HCT116 (cell line): ENCODE measurements at regions not wholly inside any gene's neighbourhood (a gene's known extent, or its start where the extent isn't known, plus 50 kb on each side); places are given as distances from the start of the nearest gene placed in this dataset.

Experiments used
- ATAC-seq: fragments of 200-7000 bp; cut with Tn5 transposase; 2 replicates; pipeline ENCODE4 v1.9.1; 2020; ENCODE audit warnings: mild to moderate bottlenecking, moderate library complexity
- BruUV-seq: library from RNA; stranded (reverse); fragments of 400-500 nt; replicated peaks from 2 replicates; lab custom pipeline; 2021; lab: Mats Ljungman, UMichigan
- CTCF ChIA-PET: fragments of 300-600 bp; sonication (Branson Sonifier 250); formaldehyde crosslinking; loops from one replicate; lab custom pipeline; 2021; ENCODE audit warnings: antibody characterized with exemption; lab: Charles Lee
- POLR2A ChIA-PET: fragments of 300-600, 350-600 bp; sonication (Branson Sonifier 250); formaldehyde crosslinking; loops from one replicate; lab custom pipeline; 2021; ENCODE audit warnings: antibody characterized with exemption; lab: Charles Lee
- RAD21 ChIA-PET, 2 experiments: fragments of 300-600 bp; sonication (Branson Sonifier 250); formaldehyde crosslinking; loops; one replicate each; lab custom pipeline; 2023; ENCODE audit warnings: low total read pairs in 2 of 2; ENCODE audit not compliant: uncharacterized antibody in 2 of 2, unreplicated experiment in 2 of 2, low non-redundant PET in 1 of 2; lab: Charles Lee
- DNase-seq: peaks from one replicate; pipeline ENCODE4 v3.0.0-alpha.2; 2010; ENCODE audit warnings: low read depth, low spot score
- H2AFZ ChIP-seq: fragments of 200-600 bp; shearing (Covaris generic), sonication (generic); 2 replicates; pipeline ENCODE4 v1.6.1; 2017; ENCODE audit warnings: low read depth, mixed run types, mixed read lengths, antibody characterized with exemption, low read length; ENCODE audit not compliant: poor library complexity, severe bottlenecking
- H3K27ac ChIP-seq: 2 replicates; pipeline ENCODE4 v1.5.1; 2012; ENCODE audit warnings: low read depth, low read length
- H3K27me3 ChIP-seq: fragments of 200-600 bp; sonication (generic); 2 replicates; pipeline ENCODE4 v1.6.1; 2016; ENCODE audit warnings: mixed run types, low read length, mixed read lengths; ENCODE audit not compliant: insufficient read depth
- H3K36me3 ChIP-seq, 2 experiments: fragments of 200-500 bp in 1 of 2; fragments of 200-600 bp in 1 of 2; sonication (Bioruptor generic) in 1 of 2; sonication (generic) in 1 of 2; 2 replicates each; pipeline versions ENCODE4 v1.5.1 to v1.6.1; 2014 to 2016; ENCODE audit warnings: low read length in 2 of 2, inconsistent platforms in 1 of 2, mixed read lengths in 1 of 2, mixed run types in 1 of 2; ENCODE audit not compliant: insufficient read depth in 2 of 2, control insufficient read depth in 1 of 2
- H3K4me1 ChIP-seq, 2 experiments: fragments of 200-600 bp in 1 of 2; sonication (generic) in 1 of 2; 2 replicates each; pipeline versions ENCODE4 v1.5.1 to v1.6.1; 2012 to 2017; ENCODE audit warnings: low read length in 2 of 2, inconsistent platforms in 1 of 2, mild to moderate bottlenecking in 1 of 2, mixed read lengths in 1 of 2, mixed run types in 1 of 2, moderate library complexity in 1 of 2; ENCODE audit not compliant: insufficient read depth in 2 of 2, control insufficient read depth in 1 of 2
- H3K4me2 ChIP-seq: fragments of 200-600 bp; sonication (generic); 2 replicates; pipeline ENCODE4 v1.6.1; 2017; ENCODE audit warnings: mixed run types, low read length, mixed read lengths
- H3K4me3 ChIP-seq, 2 experiments: fragments of 200-600 bp in 1 of 2; sonication (generic) in 1 of 2; replicated peaks in 1 of 2; 2 replicates each; pipeline ENCODE4 v1.5.1; 2011 to 2016; ENCODE audit warnings: low read length in 2 of 2, control low read depth in 1 of 2, low read depth in 1 of 2, mild to moderate bottlenecking in 1 of 2, mixed read lengths in 1 of 2, mixed run types in 1 of 2
- H3K79me2 ChIP-seq: fragments of 200-600 bp; sonication (generic); 2 replicates; pipeline ENCODE4 v1.6.1; 2017; ENCODE audit warnings: mild to moderate bottlenecking, mixed run types, low read length, moderate library complexity, mixed read lengths; ENCODE audit not compliant: insufficient read depth
- H3K9ac ChIP-seq: fragments of 200-600 bp; sonication (generic); 2 replicates; pipeline ENCODE4 v1.6.1; 2016; ENCODE audit warnings: low read length, mixed read lengths
- H3K9me2 ChIP-seq: fragments of 200-600 bp; sonication (generic), shearing (Covaris generic); 2 replicates; pipeline ENCODE4 v1.6.1; 2017; ENCODE audit warnings: mixed run types, mild to moderate bottlenecking, moderate library complexity; ENCODE audit not compliant: insufficient read depth
- H3K9me3 ChIP-seq, 2 experiments: fragments of 200-500 bp in 1 of 2; fragments of 200-600 bp in 1 of 2; sonication (Bioruptor generic) in 1 of 2; sonication (generic) in 1 of 2; 2 replicates each; pipeline ENCODE4 v1.6.1; 2014 to 2017; ENCODE audit warnings: low read length in 2 of 2, mixed read lengths in 2 of 2, inconsistent platforms in 1 of 2, low read depth in 1 of 2, mild to moderate bottlenecking in 1 of 2, mixed run types in 1 of 2, moderate library complexity in 1 of 2; ENCODE audit not compliant: control insufficient read depth in 1 of 2, insufficient read depth in 1 of 2
- H4K20me1 ChIP-seq: fragments of 200-600 bp; sonication (generic), shearing (Covaris generic); 2 replicates; pipeline ENCODE4 v1.6.1; 2017; ENCODE audit warnings: mixed run types, mild to moderate bottlenecking, moderate library complexity; ENCODE audit not compliant: insufficient read depth
- CBX3 ChIP-seq: IDR thresholded peaks from 2 replicates; pipeline ENCODE4 v1.6.1; 2012; ENCODE audit warnings: low read depth
- EGR1 ChIP-seq: IDR thresholded peaks from 2 replicates; pipeline ENCODE4 v1.6.1; 2012; ENCODE audit warnings: low read depth
- ELF1 ChIP-seq: IDR thresholded peaks from 2 replicates; pipeline ENCODE4 v1.6.1; 2012; ENCODE audit warnings: low read depth, borderline replicate concordance
- RAD21 ChIP-seq: IDR thresholded peaks from 2 replicates; pipeline ENCODE4 v1.6.1; 2012; ENCODE audit warnings: low read depth, mild to moderate bottlenecking
- SP1 ChIP-seq: IDR thresholded peaks from 2 replicates; pipeline ENCODE4 v1.6.1; 2012; ENCODE audit warnings: low read depth
- TCF7L2 ChIP-seq: IDR thresholded peaks from 2 replicates; pipeline ENCODE4 v1.7.0; 2011; ENCODE audit warnings: borderline replicate concordance, inconsistent platforms; ENCODE audit not compliant: insufficient read depth, insufficient read length; ENCODE audit errors: extremely low read depth
- YY1 ChIP-seq: IDR thresholded peaks from 2 replicates; pipeline ENCODE4 v1.6.1; 2011; ENCODE audit warnings: low read length, low read depth, moderate library complexity, mild to moderate bottlenecking; ENCODE audit not compliant: insufficient replicate concordance; ENCODE audit errors: extremely low read depth
- intact Hi-C: fragments of 100-400 bp; cut with micrococcal nuclease; formaldehyde crosslinking; loops from 2 replicates; pipeline ENCODE4 v1.10.0; 2022
- TF ChIP-seq, protein P1 (sequence below): IDR thresholded peaks from 2 replicates; pipeline ENCODE4 v1.6.1; 2012; ENCODE audit warnings: low read depth

GRCh38 chr12:69084816-69085378, 151.9 kb upstream of the CPM start:
- H4K20me1 ChIP-seq = no peaks in the 10 kb centered on the region
- no TSS peak for BruUV-seq
- intact Hi-C loops = no loop called here
- H3K4me1 ChIP-seq = no peaks in the 10 kb centered on the region
- no peak overlapping the region for H2AFZ ChIP-seq
- ChIA-PET RAD21 (no interaction called here), CTCF (no interaction called here), POLR2A (no interaction called here)
- no peaks in the 10 kb centered on the region for H3K36me3 ChIP-seq
- H3K4me2 ChIP-seq = no peak overlapping the region
- H3K4me3 ChIP-seq = no peak overlapping the region
- H3K27ac ChIP-seq = no peak overlapping the region
- DNase-seq (no peak), ATAC-seq (no peak)
- no peaks in the 10 kb centered on the region for H3K27me3 ChIP-seq
- no peaks in the 10 kb centered on the region for H3K9me2 ChIP-seq
- TF ChIP-seq EGR1 (no peak), ELF1 (no peak), RAD21 (no peak), TCF7L2 (no peak), CBX3 (no peak)
- TF ChIP-seq, protein P1, sequence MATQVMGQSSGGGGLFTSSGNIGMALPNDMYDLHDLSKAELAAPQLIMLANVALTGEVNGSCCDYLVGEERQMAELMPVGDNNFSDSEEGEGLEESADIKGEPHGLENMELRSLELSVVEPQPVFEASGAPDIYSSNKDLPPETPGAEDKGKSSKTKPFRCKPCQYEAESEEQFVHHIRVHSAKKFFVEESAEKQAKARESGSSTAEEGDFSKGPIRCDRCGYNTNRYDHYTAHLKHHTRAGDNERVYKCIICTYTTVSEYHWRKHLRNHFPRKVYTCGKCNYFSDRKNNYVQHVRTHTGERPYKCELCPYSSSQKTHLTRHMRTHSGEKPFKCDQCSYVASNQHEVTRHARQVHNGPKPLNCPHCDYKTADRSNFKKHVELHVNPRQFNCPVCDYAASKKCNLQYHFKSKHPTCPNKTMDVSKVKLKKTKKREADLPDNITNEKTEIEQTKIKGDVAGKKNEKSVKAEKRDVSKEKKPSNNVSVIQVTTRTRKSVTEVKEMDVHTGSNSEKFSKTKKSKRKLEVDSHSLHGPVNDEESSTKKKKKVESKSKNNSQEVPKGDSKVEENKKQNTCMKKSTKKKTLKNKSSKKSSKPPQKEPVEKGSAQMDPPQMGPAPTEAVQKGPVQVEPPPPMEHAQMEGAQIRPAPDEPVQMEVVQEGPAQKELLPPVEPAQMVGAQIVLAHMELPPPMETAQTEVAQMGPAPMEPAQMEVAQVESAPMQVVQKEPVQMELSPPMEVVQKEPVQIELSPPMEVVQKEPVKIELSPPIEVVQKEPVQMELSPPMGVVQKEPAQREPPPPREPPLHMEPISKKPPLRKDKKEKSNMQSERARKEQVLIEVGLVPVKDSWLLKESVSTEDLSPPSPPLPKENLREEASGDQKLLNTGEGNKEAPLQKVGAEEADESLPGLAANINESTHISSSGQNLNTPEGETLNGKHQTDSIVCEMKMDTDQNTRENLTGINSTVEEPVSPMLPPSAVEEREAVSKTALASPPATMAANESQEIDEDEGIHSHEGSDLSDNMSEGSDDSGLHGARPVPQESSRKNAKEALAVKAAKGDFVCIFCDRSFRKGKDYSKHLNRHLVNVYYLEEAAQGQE = no peak
- H3K9me3 ChIP-seq = no peaks in the 10 kb centered on the region
- H3K79me2 ChIP-seq = no peaks in the 10 kb centered on the region
- H3K9ac ChIP-seq = no peak overlapping the region

DNA sequence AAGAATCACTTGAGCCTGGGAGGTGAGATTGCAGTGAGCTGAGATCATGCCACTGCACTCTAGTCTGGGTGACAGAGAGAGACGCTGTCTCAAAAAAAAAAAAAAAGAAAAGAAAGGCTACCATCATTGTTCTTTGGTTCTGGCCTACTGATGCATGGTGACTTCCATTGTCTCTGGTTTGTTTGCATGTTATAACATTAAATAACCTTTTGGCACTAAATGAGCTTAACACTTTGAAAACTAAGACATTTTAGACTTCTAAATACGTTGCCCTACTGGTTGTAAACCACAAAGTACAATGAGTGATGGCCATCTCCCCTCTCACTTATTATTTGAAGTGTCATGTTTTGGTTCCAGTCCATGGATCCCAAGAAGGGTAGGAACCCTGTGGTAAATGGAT, 152.9 kb upstream of the CPM start:
- no peak overlapping the region for H2AFZ ChIP-seq
- POLR2A ChIA-PET = no interaction called here
- no peak overlapping the region for H3K27ac ChIP-seq
- no peak for ATAC-seq
- no peak for DNase-seq
- H3K9me2 ChIP-seq = no peaks in the 10 kb centered on the region
- H3K9me3 ChIP-seq = no peaks in the 10 kb centered on the region
- no peak overlapping the region for H3K4me3 ChIP-seq
- H3K36me3 ChIP-seq = no peaks in the 10 kb centered on the region
- H3K4me2 ChIP-seq = no peak overlapping the region
- CTCF ChIA-PET = no interaction called here
- no peak overlapping the region for H3K9ac ChIP-seq
- BruUV-seq = no TSS peak
- TF ChIP-seq YY1 = no peak
- no peak for TF ChIP-seq SP1
- no peak for TF ChIP-seq ELF1
- no peak for TF ChIP-seq RAD21
- no peaks in the 10 kb centered on the region for H4K20me1 ChIP-seq
- no peaks in the 10 kb centered on the region for H3K79me2 ChIP-seq
- no peaks in the 10 kb centered on the region for H3K27me3 ChIP-seq
- H3K4me1 ChIP-seq = no peaks in the 10 kb centered on the region
- intact Hi-C loops = no loop called here
- RAD21 ChIA-PET = no interaction called here
